ENCODE measurements at regions not wholly inside any gene's neighbourhood (a gene's known extent, or its start where the extent isn't known, plus 50 kb on each side); places are given as distances from the start of the nearest gene placed in this dataset.

DNA sequence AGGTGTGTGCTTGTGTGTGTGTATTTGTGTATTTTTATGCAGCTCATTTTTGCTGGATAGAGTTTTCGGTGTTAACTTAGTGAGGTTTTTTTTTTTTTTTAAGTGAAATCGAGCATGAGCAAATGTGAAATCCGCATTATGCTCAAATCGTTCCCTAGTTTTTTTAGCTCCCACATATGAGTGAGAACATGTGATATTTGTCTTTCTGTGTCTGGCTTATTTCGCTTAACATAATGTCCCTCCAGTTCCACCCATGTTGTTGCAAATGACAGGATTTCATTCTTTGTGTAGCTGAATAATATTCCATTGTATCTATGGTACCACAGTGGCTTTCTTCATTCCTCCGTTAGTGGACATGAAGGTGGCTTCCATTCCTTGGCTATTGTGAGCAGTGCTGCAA, 1103.3 kb upstream of the EEF2KMT start:
- no peak overlapping the region for H3K9ac ChIP-seq (ENCODE audit: low read depth in 1 of 2, low read length in 2 of 2)
- H3K9me3 ChIP-seq (ENCODE audit: control insufficient read depth in 1 of 2, low read length in 2 of 2): no peaks in the 10 kb centered on the region
- no peak overlapping the region for H3K4me3 ChIP-seq (ENCODE audit: low read depth in 1 of 2, low read length in 2 of 2)
- no peaks in the 10 kb centered on the region for H3K36me3 ChIP-seq (ENCODE audit: control insufficient read depth in 1 of 2, insufficient read depth in 2 of 2, low read length in 2 of 2)
- H3K27ac ChIP-seq (ENCODE audit: low read depth, low read length): no peak overlapping the region
- H3K4me1 ChIP-seq (ENCODE audit: control insufficient read depth in 1 of 2, insufficient read depth in 2 of 2, low read length in 2 of 2): peaks cover 2 to 3% of the 10 kb centered on the region in 2 donors
- H3K27me3 ChIP-seq (ENCODE audit: control insufficient read depth in 1 of 2, insufficient read depth in 2 of 2, low read length in 2 of 2): no peaks in the 10 kb centered on the region

- H3K9me3 ChIP-seq (ENCODE audit: control insufficient read depth in 1 of 2, low read length in 2 of 2): no peaks in the 10 kb centered on the region
- no peak overlapping the region for H3K27ac ChIP-seq (ENCODE audit: low read depth, low read length)
- no peaks in the 10 kb centered on the region for H3K36me3 ChIP-seq (ENCODE audit: control insufficient read depth in 1 of 2, insufficient read depth in 2 of 2, low read length in 2 of 2)
- no peak overlapping the region for H3K4me3 ChIP-seq (ENCODE audit: low read depth in 1 of 2, low read length in 2 of 2)
- no peak overlapping the region for H3K9ac ChIP-seq (ENCODE audit: low read depth in 1 of 2, low read length in 2 of 2)
- no peaks in the 10 kb centered on the region for H3K27me3 ChIP-seq (ENCODE audit: control insufficient read depth in 1 of 2, insufficient read depth in 2 of 2, low read length in 2 of 2)
- H3K4me1 ChIP-seq (ENCODE audit: control insufficient read depth in 1 of 2, insufficient read depth in 2 of 2, low read length in 2 of 2): no peaks in the 10 kb centered on the region
These were observed 1102.7 kb upstream of the EEF2KMT start for GRCh38 chr16:6200271-6200670.

DNA sequence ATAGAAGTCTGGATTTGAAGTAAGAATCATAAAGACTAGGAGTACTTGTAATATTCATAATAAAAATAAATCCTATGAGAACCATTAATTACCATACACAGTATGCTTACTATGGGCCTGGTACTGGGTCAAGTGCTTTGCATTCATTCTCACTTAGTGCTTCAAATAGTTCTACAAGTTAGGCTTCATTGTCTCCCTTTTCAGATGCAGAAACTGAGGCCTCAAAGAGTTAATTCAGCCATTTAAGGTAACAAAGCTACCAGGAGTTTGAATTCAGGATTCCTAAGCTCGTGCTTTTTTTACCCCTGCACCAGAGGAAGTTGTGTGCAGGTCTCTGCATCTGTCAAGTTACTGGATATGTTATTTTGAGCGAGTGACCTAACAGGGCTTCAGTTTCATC, 1098.4 kb upstream of the EEF2KMT start:
- Histone ChIP-seq H3K9me3 (ENCODE audit: control insufficient read depth in 1 of 2, low read length in 2 of 2) (no peaks in the 10 kb centered on the region), H3K4me1 (ENCODE audit: control insufficient read depth in 1 of 2, insufficient read depth in 2 of 2, low read length in 2 of 2) (no peaks in the 10 kb centered on the region), H3K4me3 (ENCODE audit: low read depth in 1 of 2, low read length in 2 of 2) (no peak overlapping the region), H3K27me3 (ENCODE audit: control insufficient read depth in 1 of 2, insufficient read depth in 2 of 2, low read length in 2 of 2) (no peaks in the 10 kb centered on the region), H3K27ac (ENCODE audit: low read depth, low read length) (no peak overlapping the region), H3K36me3 (ENCODE audit: control insufficient read depth in 1 of 2, insufficient read depth in 2 of 2, low read length in 2 of 2) (no peaks in the 10 kb centered on the region), H3K9ac (ENCODE audit: low read depth in 1 of 2, low read length in 2 of 2) (no peak overlapping the region)

- H3K27ac ChIP-seq (ENCODE audit: low read depth, low read length): no peak overlapping the region
- H3K36me3 ChIP-seq (ENCODE audit: control insufficient read depth in 1 of 2, insufficient read depth in 2 of 2, low read length in 2 of 2): no peaks in the 10 kb centered on the region
- no peaks in the 10 kb centered on the region for H3K4me1 ChIP-seq (ENCODE audit: control insufficient read depth in 1 of 2, insufficient read depth in 2 of 2, low read length in 2 of 2)
- no peaks in the 10 kb centered on the region for H3K27me3 ChIP-seq (ENCODE audit: control insufficient read depth in 1 of 2, insufficient read depth in 2 of 2, low read length in 2 of 2)
- no peak overlapping the region for H3K4me3 ChIP-seq (ENCODE audit: low read depth in 1 of 2, low read length in 2 of 2)
- no peaks in the 10 kb centered on the region for H3K9me3 ChIP-seq (ENCODE audit: control insufficient read depth in 1 of 2, low read length in 2 of 2)
- H3K9ac ChIP-seq (ENCODE audit: low read depth in 1 of 2, low read length in 2 of 2): no peak overlapping the region
These were observed 1096.1 kb upstream of the EEF2KMT start for GRCh38 chr16:6193718-6194117.

DNA sequence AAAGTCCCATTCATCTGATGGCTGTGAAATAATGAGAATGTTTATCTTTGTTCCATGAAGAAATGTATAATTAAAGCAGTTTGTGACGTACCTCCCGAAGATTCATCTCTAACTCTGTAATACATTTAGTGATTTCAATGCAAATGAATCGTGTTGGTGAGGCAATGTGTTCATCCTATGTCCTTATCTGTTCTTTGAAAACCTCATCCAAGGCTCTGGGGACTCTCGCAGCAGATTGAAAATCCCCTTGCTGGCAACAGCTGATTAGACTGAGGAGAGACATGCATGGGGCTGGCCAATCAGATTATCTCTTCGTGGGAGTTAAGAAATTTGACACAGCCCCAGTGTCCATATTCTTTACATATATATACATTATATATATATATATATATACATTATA, 1095.4 kb upstream of the EEF2KMT start:
- no peak overlapping the region for H3K4me3 ChIP-seq (ENCODE audit: low read depth in 1 of 2, low read length in 2 of 2)

DNA sequence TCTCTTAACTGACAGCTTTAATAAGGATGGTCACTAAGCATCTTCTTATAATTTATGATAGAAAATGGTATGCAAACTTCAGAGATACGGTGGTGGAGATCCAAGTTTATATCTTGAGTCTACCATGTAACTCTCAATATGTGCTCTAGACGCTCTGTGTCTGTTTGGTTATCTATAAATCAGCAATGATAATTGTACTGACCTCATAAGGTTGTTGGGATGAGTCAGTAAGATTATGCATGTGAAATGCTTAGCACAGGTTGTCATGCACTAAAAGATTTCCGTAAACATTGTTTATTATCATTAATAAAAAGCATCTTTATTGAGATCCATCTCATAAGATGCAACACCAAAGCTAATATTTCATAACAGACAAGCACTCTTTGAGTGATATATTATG, 1094.9 kb upstream of the EEF2KMT start:
- Histone ChIP-seq H3K4me3 (ENCODE audit: low read depth in 1 of 2, low read length in 2 of 2) (no peak overlapping the region), H3K9ac (ENCODE audit: low read depth in 1 of 2, low read length in 2 of 2) (no peak overlapping the region), H3K27me3 (ENCODE audit: control insufficient read depth in 1 of 2, insufficient read depth in 2 of 2, low read length in 2 of 2) (no peaks in the 10 kb centered on the region), H3K36me3 (ENCODE audit: control insufficient read depth in 1 of 2, insufficient read depth in 2 of 2, low read length in 2 of 2) (no peaks in the 10 kb centered on the region), H3K9me3 (ENCODE audit: control insufficient read depth in 1 of 2, low read length in 2 of 2) (no peaks in the 10 kb centered on the region), H3K27ac (ENCODE audit: low read depth, low read length) (no peak overlapping the region), H3K4me1 (ENCODE audit: control insufficient read depth in 1 of 2, insufficient read depth in 2 of 2, low read length in 2 of 2) (no peaks in the 10 kb centered on the region)

More for the DNA sequence above, 1095.4 kb upstream of the EEF2KMT start:
- Histone ChIP-seq H3K27me3 (ENCODE audit: control insufficient read depth in 1 of 2, insufficient read depth in 2 of 2, low read length in 2 of 2) (no peaks in the 10 kb centered on the region), H3K4me1 (ENCODE audit: control insufficient read depth in 1 of 2, insufficient read depth in 2 of 2, low read length in 2 of 2) (no peaks in the 10 kb centered on the region), H3K9me3 (ENCODE audit: control insufficient read depth in 1 of 2, low read length in 2 of 2) (no peaks in the 10 kb centered on the region), H3K27ac (ENCODE audit: low read depth, low read length) (no peak overlapping the region), H3K36me3 (ENCODE audit: control insufficient read depth in 1 of 2, insufficient read depth in 2 of 2, low read length in 2 of 2) (no peaks in the 10 kb centered on the region), H3K9ac (ENCODE audit: low read depth in 1 of 2, low read length in 2 of 2) (no peak overlapping the region)

DNA sequence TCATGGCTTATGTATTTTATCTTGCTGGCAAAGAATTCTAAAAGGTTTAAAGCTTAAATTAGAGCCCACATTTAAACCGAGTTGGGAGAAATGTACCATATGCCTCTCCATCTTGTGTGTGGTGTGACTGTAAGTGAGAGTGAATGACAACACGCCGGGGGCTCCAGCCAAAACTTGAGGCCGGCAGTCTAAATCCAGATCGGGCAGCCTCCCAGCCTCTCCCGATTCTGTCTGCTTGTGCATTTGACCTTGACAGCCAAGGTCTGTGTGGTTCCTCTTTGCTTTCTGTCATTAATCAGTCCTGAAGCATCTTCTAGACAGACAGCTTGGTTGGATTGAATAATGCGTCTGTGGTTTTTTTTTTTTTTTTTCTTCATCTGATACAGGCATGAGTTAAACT, 1093.2 kb upstream of the EEF2KMT start:
- H3K27me3 ChIP-seq (ENCODE audit: control insufficient read depth in 1 of 2, insufficient read depth in 2 of 2, low read length in 2 of 2): no peaks in the 10 kb centered on the region
- H3K4me3 ChIP-seq (ENCODE audit: low read depth in 1 of 2, low read length in 2 of 2): no peak overlapping the region
- H3K36me3 ChIP-seq (ENCODE audit: control insufficient read depth in 1 of 2, insufficient read depth in 2 of 2, low read length in 2 of 2): no peaks in the 10 kb centered on the region
- H3K27ac ChIP-seq (ENCODE audit: low read depth, low read length): no peak overlapping the region
- H3K9me3 ChIP-seq (ENCODE audit: control insufficient read depth in 1 of 2, low read length in 2 of 2): no peaks in the 10 kb centered on the region
- H3K9ac ChIP-seq (ENCODE audit: low read depth in 1 of 2, low read length in 2 of 2): no peak overlapping the region
- no peaks in the 10 kb centered on the region for H3K4me1 ChIP-seq (ENCODE audit: control insufficient read depth in 1 of 2, insufficient read depth in 2 of 2, low read length in 2 of 2)

GRCh38 chr16:6189216-6189615, 1091.6 kb upstream of the EEF2KMT start:
- Histone ChIP-seq H3K27ac (ENCODE audit: low read depth, low read length) (no peak overlapping the region), H3K4me3 (ENCODE audit: low read depth in 1 of 2, low read length in 2 of 2) (no peak overlapping the region), H3K4me1 (ENCODE audit: control insufficient read depth in 1 of 2, insufficient read depth in 2 of 2, low read length in 2 of 2) (no peaks in the 10 kb centered on the region), H3K9ac (ENCODE audit: low read depth in 1 of 2, low read length in 2 of 2) (no peak overlapping the region), H3K27me3 (ENCODE audit: control insufficient read depth in 1 of 2, insufficient read depth in 2 of 2, low read length in 2 of 2) (no peaks in the 10 kb centered on the region), H3K36me3 (ENCODE audit: control insufficient read depth in 1 of 2, insufficient read depth in 2 of 2, low read length in 2 of 2) (no peaks in the 10 kb centered on the region), H3K9me3 (ENCODE audit: control insufficient read depth in 1 of 2, low read length in 2 of 2) (no peaks in the 10 kb centered on the region)

- Histone ChIP-seq H3K27me3 (ENCODE audit: control insufficient read depth in 1 of 2, insufficient read depth in 2 of 2, low read length in 2 of 2) (no peaks in the 10 kb centered on the region), H3K9ac (ENCODE audit: low read depth in 1 of 2, low read length in 2 of 2) (no peak overlapping the region), H3K4me3 (ENCODE audit: low read depth in 1 of 2, low read length in 2 of 2) (no peak overlapping the region), H3K9me3 (ENCODE audit: control insufficient read depth in 1 of 2, low read length in 2 of 2) (no peaks in the 10 kb centered on the region), H3K36me3 (ENCODE audit: control insufficient read depth in 1 of 2, insufficient read depth in 2 of 2, low read length in 2 of 2) (no peaks in the 10 kb centered on the region), H3K4me1 (ENCODE audit: control insufficient read depth in 1 of 2, insufficient read depth in 2 of 2, low read length in 2 of 2) (no peaks in the 10 kb centered on the region), H3K27ac (ENCODE audit: low read depth, low read length) (no peak overlapping the region)
These were observed 1080.1 kb upstream of the EEF2KMT start for GRCh38 chr16:6177616-6178180.

GRCh38 chr16:6170022-6170421, 1072.4 kb upstream of the EEF2KMT start:
- no peaks in the 10 kb centered on the region for H3K36me3 ChIP-seq (ENCODE audit: control insufficient read depth in 1 of 2, insufficient read depth in 2 of 2, low read length in 2 of 2)
- H3K27me3 ChIP-seq (ENCODE audit: control insufficient read depth in 1 of 2, insufficient read depth in 2 of 2, low read length in 2 of 2): no peaks in the 10 kb centered on the region
- no peak overlapping the region for H3K4me3 ChIP-seq (ENCODE audit: low read depth in 1 of 2, low read length in 2 of 2)
- no peak overlapping the region for H3K9ac ChIP-seq (ENCODE audit: low read depth in 1 of 2, low read length in 2 of 2)
- H3K9me3 ChIP-seq (ENCODE audit: control insufficient read depth in 1 of 2, low read length in 2 of 2): no peaks in the 10 kb centered on the region
- no peak overlapping the region for H3K27ac ChIP-seq (ENCODE audit: low read depth, low read length)
- no peaks in the 10 kb centered on the region for H3K4me1 ChIP-seq (ENCODE audit: control insufficient read depth in 1 of 2, insufficient read depth in 2 of 2, low read length in 2 of 2)
